HEK293T (cell line): ENCODE measurements at regions not wholly inside any gene's neighbourhood (a gene's known extent, or its start where the extent isn't known, plus 50 kb on each side); places are given as distances from the start of the nearest gene placed in this dataset.

Experiments used
- CTCF ChIA-PET: fragments of 350-600 bp; formaldehyde crosslinking; extraction: SDS; loops from one replicate; lab custom pipeline; 2021; ENCODE audit warnings: antibody characterized with exemption, inconsistent platforms; lab: Yijun Ruan, JAX
- POLR2A ChIA-PET: fragments of 350-600 bp; formaldehyde crosslinking; extraction: SDS; loops from one replicate; lab custom pipeline; 2020; ENCODE audit warnings: antibody characterized with exemption, inconsistent platforms; lab: Yijun Ruan, JAX
- DNase-seq: peaks from one replicate; pipeline ENCODE4 v3.0.0; 2012; ENCODE audit warnings: mixed read lengths; ENCODE audit errors: extremely low spot score
- ARNT ChIP-seq: fragments of 450-650 bp; IDR thresholded peaks from 2 replicates; pipeline ENCODE4 v1.6.1; 2017; ENCODE audit warnings: mild to moderate bottlenecking
- BHLHE40 ChIP-seq: fragments of 450-650 bp; IDR thresholded peaks from 2 replicates; pipeline ENCODE4 v1.6.1; 2016; ENCODE audit warnings: mild to moderate bottlenecking, moderate library complexity, borderline replicate concordance
- CTBP1 ChIP-seq: fragments of 450-650 bp; IDR thresholded peaks from 2 replicates; pipeline ENCODE4 v1.6.1; 2016; ENCODE audit warnings: borderline replicate concordance
- ELF4 ChIP-seq: fragments of 450-650 bp; IDR thresholded peaks from 2 replicates; pipeline ENCODE4 v1.6.1; 2017; ENCODE audit warnings: antibody characterized with exemption
- FOXA1 ChIP-seq: fragments of 450-650 bp; IDR thresholded peaks from 2 replicates; pipeline ENCODE4 v1.6.1; 2016; ENCODE audit warnings: mild to moderate bottlenecking
- FOXK2 ChIP-seq: fragments of 450-650 bp; IDR thresholded peaks from 2 replicates; pipeline ENCODE4 v1.6.1; 2016; ENCODE audit warnings: mild to moderate bottlenecking
- FOXM1 ChIP-seq: fragments of 450-650 bp; IDR thresholded peaks from 2 replicates; pipeline ENCODE4 v1.6.1; 2017; ENCODE audit warnings: mild to moderate bottlenecking, borderline replicate concordance
- HDGF ChIP-seq: fragments of 450-650 bp; IDR thresholded peaks from 2 replicates; pipeline ENCODE4 v1.6.1; 2017; ENCODE audit warnings: antibody characterized with exemption, borderline replicate concordance
- L3MBTL2 ChIP-seq: fragments of 450-650 bp; conservative IDR thresholded peaks from 2 replicates; pipeline ENCODE4 v1.6.1; 2016; ENCODE audit warnings: mild to moderate bottlenecking
- LEF1 ChIP-seq: fragments of 450-650 bp; IDR thresholded peaks from 2 replicates; pipeline ENCODE4 v1.6.1; 2017; ENCODE audit warnings: mild to moderate bottlenecking, borderline replicate concordance
- NFRKB ChIP-seq: fragments of 450-650 bp; IDR thresholded peaks from 2 replicates; pipeline ENCODE4 v1.6.1; 2016; ENCODE audit warnings: mild to moderate bottlenecking, moderate library complexity
- SP1 ChIP-seq: fragments of 450-650 bp; IDR thresholded peaks from 2 replicates; pipeline ENCODE4 v1.6.1; 2017
- SUZ12 ChIP-seq: fragments of 450-650 bp; IDR thresholded peaks from 2 replicates; pipeline ENCODE4 v1.6.1; 2016; ENCODE audit warnings: mild to moderate bottlenecking
- TARDBP ChIP-seq: fragments of 450-650 bp; IDR thresholded peaks from 2 replicates; pipeline ENCODE4 v1.6.1; 2016
- ZNF384 ChIP-seq: fragments of 450-650 bp; IDR thresholded peaks from 2 replicates; pipeline ENCODE4 v1.6.1; 2016
- TF ChIP-seq, protein P1 (sequence below): fragments of 450-650 bp; IDR thresholded peaks from 2 replicates; pipeline ENCODE4 v1.6.1; 2016

DNA sequence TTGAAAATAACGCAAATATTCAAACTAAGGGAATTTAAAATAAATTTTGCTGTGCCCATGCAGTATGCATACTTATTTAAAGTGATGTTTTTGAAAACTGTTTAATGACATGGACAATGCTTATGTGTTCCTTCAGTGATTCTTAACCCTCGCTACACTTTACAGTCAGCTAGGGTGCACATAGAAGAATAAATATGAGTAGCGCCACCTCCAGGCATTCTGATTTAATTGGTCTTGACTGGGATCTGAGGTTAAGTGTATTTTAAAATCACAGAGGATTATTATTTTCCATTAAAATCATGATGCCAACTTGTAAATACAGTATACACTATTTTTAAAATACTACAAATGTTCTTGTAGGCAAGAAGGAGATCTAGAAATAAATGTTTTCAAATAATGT lies 373.5 kb upstream of the ADGRL4 start:
- no peak for TF ChIP-seq NFRKB
- no peak for TF ChIP-seq ZNF384
- TF ChIP-seq FOXA1 = no peak
- no peak for TF ChIP-seq SUZ12
- no peak for TF ChIP-seq BHLHE40
- CTCF ChIA-PET = interaction anchor here (0.6 kb wide), 1 partner anchor 29 kb away, joined by 3 read pairs; no protein-coding TSS in a partner anchor
- POLR2A ChIA-PET = no interaction called here
- DNase-seq = no peak

DNA sequence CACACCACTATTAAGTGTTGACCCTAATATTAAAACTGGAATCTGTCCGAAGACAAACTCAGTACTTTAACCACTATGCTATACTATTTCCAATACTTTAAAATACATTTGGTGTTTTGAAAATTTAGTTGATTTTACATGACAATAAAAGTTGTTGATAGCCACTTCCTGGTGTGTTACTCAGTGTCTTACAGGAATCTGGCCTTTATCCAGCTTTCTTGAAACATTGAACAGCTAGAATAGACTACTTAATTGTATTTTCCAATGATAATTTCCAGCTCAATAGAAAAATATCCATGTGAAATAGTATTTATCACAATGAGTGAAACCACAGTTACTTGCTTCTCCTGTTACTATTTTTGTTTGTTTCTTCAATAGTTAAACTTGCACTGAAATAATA lies 369.6 kb upstream of the ADGRL4 start:
- no peak for DNase-seq
- CTCF ChIA-PET = no interaction called here
- POLR2A ChIA-PET = no interaction called here
- no peak for TF ChIP-seq L3MBTL2
- no peak for TF ChIP-seq FOXM1

DNA sequence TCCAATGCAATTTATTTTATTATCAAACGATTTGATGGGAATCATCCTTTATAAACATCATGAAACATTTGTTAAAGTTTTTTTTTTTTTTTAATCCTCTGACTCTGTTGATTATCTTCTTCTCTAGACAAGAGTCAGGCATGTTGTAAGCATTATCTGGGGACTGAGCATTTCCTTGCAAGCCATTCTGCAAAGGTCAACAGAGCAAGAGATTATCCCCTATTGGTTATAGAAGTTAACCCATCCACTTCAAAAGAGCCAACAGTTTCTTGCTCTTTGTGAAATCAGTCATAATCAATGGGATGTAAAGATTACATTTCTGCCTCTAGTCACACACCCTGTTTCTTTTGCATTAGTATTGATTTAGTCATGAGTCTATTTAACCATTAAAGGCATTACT lies 368.8 kb upstream of the ADGRL4 start:
- ChIA-PET POLR2A (no interaction called here), CTCF (no interaction called here)
- no peak for DNase-seq
- no peak for TF ChIP-seq TARDBP
- no peak for TF ChIP-seq FOXK2
- no peak for TF ChIP-seq ELF4
- no peak for TF ChIP-seq ZNF384
- TF ChIP-seq HDGF = no peak
- TF ChIP-seq NFRKB = no peak
- TF ChIP-seq, protein P1, sequence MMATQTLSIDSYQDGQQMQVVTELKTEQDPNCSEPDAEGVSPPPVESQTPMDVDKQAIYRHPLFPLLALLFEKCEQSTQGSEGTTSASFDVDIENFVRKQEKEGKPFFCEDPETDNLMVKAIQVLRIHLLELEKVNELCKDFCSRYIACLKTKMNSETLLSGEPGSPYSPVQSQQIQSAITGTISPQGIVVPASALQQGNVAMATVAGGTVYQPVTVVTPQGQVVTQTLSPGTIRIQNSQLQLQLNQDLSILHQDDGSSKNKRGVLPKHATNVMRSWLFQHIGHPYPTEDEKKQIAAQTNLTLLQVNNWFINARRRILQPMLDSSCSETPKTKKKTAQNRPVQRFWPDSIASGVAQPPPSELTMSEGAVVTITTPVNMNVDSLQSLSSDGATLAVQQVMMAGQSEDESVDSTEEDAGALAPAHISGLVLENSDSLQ = no peak
- TF ChIP-seq FOXM1 = no peak
- TF ChIP-seq BHLHE40 = no peak
- no peak for TF ChIP-seq CTBP1
- no peak for TF ChIP-seq SUZ12
- no peak for TF ChIP-seq L3MBTL2
- TF ChIP-seq LEF1 = no peak
- TF ChIP-seq SP1 = no peak
- no peak for TF ChIP-seq FOXA1
- TF ChIP-seq ARNT = no peak

DNA sequence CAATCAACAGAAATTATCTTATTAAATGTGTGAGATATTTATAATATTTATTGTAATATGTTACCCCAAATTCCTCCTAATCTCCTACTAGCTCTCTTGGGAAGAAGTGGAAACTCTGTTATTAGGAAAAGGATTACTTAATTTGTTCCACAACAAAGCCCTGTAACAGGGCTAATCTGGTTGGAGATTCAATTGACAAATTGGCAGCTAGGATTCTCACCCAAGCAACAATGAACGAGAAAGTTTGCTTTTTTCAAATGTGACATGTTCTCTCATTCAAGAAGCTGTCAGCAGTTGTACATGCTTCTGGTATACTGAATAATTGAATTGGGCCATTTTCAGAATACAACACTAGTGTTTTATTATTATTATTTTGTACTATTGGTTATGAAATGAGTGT lies 367.9 kb upstream of the ADGRL4 start:
- CTCF ChIA-PET = no interaction called here
- DNase-seq = no peak
- POLR2A ChIA-PET = no interaction called here
- TF ChIP-seq ELF4 = no peak

DNA sequence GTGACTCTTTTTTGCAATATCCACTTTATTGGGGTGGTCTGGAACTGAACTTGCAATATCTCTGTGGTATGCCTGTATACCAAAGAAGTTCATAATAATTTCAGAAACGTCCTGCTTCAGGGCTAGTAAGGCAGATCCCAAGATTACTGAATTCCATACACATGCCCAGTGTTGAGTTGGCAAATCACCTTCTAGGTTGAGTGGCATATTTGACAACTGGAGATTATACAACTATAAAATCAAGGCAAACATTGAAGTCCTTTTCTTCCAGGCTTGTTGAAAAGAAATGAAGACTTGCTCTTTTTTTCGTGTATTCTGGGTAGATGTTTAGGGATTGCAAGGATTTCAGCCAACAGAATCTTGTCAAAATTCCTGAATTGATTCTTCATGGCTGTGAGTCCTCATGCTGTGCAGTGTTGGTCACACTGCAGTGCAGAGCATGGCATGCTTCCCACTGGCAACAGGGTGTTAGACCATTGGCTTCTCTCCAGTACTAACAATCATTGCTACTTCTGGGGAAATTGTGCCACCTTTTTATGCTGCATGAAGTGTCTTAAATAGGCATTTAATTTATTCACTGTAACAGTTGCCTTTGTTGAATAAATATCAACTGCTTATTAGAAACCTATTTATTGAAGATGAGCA lies 367.1 kb upstream of the ADGRL4 start:
- POLR2A ChIA-PET = no interaction called here
- DNase-seq = no peak
- TF ChIP-seq, protein P1 = no peak
- TF ChIP-seq ELF4 (no peak), SUZ12 (no peak), LEF1 (no peak), FOXK2 (no peak), ZNF384 (no peak), FOXM1 (no peak), CTBP1 (no peak), ARNT (no peak), HDGF (no peak)
- CTCF ChIA-PET = no interaction called here

DNA sequence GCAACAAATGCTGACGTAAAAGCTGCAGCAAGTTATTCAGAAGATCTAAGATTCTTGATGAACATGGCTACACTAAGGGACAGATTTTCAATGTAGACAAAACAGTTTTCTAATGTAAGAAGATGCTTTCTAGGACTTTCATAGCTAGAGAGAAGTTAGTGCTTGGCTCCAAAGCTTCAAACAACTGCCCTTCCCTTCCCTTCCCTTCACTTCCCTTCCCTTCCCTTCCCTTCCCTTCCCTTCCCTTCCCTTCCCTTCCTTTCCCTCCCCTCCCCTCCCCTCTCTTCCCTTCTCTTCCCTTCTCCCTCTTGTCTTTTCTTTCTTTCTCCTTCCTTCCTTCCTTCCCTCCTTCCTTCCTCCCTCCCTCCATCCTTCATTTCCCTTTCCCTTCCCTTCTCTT lies 365.3 kb upstream of the ADGRL4 start:
- no peak for DNase-seq
- ChIA-PET POLR2A (no interaction called here), CTCF (no interaction called here)
- no peak for TF ChIP-seq SUZ12
- no peak for TF ChIP-seq ELF4
- TF ChIP-seq, protein P1 = no peak
- no peak for TF ChIP-seq LEF1
- TF ChIP-seq FOXK2 = no peak
- no peak for TF ChIP-seq BHLHE40
- TF ChIP-seq FOXM1 = no peak
- TF ChIP-seq L3MBTL2 = no peak
- TF ChIP-seq TARDBP = no peak
- TF ChIP-seq ZNF384 = no peak
- no peak for TF ChIP-seq NFRKB
- TF ChIP-seq ARNT = no peak
- no peak for TF ChIP-seq SP1
- TF ChIP-seq CTBP1 = no peak
- TF ChIP-seq HDGF = no peak
- TF ChIP-seq FOXA1 = no peak

DNA sequence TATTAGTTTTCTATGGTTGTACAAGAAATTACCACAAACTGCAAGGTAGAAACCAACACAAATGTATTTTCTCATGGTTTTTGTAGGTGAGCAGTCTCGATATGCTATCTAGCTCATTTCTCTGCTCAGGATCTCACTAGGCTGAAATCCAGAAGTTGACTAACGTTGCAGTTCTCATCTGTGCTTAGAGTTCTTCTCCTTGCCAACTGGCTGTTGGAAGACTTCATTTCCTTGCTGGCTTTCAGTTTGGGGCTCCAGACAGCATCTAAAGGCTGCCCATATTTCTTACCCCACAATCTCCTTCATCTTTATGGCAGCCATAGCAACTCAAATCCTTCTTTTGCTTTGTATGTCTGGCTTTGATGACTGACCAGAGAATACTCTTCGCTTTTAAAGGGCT lies 362.6 kb upstream of the ADGRL4 start:
- ChIA-PET POLR2A (no interaction called here), CTCF (no interaction called here)
- DNase-seq = no peak
- no peak for TF ChIP-seq FOXM1
- TF ChIP-seq SP1 = no peak
